CD4-positive, CD25-positive, alpha-beta regulatory T cell (primary cell): ENCODE measurements at regions not wholly inside any gene's neighbourhood (a gene's known extent, or its start where the extent isn't known, plus 50 kb on each side); places are given as distances from the start of the nearest gene placed in this dataset.

ENCODE experiments used
- ATAC-seq, 2 donors: fragments of 150-1000 bp; cut with Tn5 transposase; one replicate each; pipeline ENCODE4 v1.10.0; 2021; ENCODE audit warnings: low read depth in 2 of 2, moderate number of reproducible peaks in 2 of 2, moderate library complexity in 1 of 2
- DNase-seq, 3 donors: peaks; one replicate each; pipeline versions ENCODE4 v3.0.0 to v3.0.0-alpha.2; 2012 to 2022; ENCODE audit warnings: mixed read lengths in 1 of 3
- H3K27ac ChIP-seq: one replicate; pipeline ENCODE4 v1.7.0; 2013; ENCODE audit warnings: mild to moderate bottlenecking, low read length; ENCODE audit not compliant: insufficient read depth, poor library complexity, severe bottlenecking
- H3K27me3 ChIP-seq: one replicate; pipeline ENCODE4 v1.7.0; 2013; ENCODE audit warnings: low read length; ENCODE audit not compliant: control insufficient read depth, insufficient read depth
- H3K36me3 ChIP-seq: one replicate; pipeline ENCODE4 v1.7.0; 2013; ENCODE audit warnings: mild to moderate bottlenecking, low read length, moderate library complexity; ENCODE audit not compliant: control insufficient read depth, insufficient read depth
- H3K4me1 ChIP-seq: 2 replicates; pipeline ENCODE4 v1.7.0; 2013; ENCODE audit warnings: mild to moderate bottlenecking, low read length; ENCODE audit not compliant: insufficient read depth, control insufficient read depth, poor library complexity, severe bottlenecking
- H3K4me3 ChIP-seq: one replicate; pipeline ENCODE4 v1.7.0; 2013; ENCODE audit warnings: low read depth, mild to moderate bottlenecking, low read length, moderate library complexity
- H3K9me3 ChIP-seq, 2 experiments: 1 replicate in 1 of 2; 2 replicates in 1 of 2; pipeline ENCODE4 v1.7.0; 2013; ENCODE audit warnings: low read length in 2 of 2, mild to moderate bottlenecking in 1 of 2, moderate library complexity in 1 of 2; ENCODE audit not compliant: control insufficient read depth in 2 of 2
- H3K27ac Mint-ChIP-seq, 3 donors: one replicate each; pipeline ENCODE4 v1.8.0; 2020 to 2022; ENCODE audit warnings: mild to moderate bottlenecking in 3 of 3, mixed read lengths in 3 of 3, moderate library complexity in 2 of 3
- H3K27me3 Mint-ChIP-seq: one replicate; pipeline ENCODE4 v1.8.0; 2022; ENCODE audit warnings: mild to moderate bottlenecking, mixed read lengths
- H3K36me3 Mint-ChIP-seq: one replicate; pipeline ENCODE4 v1.8.0; 2020; ENCODE audit warnings: mixed read lengths
- H3K4me1 Mint-ChIP-seq, 4 donors: one replicate each; pipeline ENCODE4 v1.8.0; 2020 to 2022; ENCODE audit warnings: mixed read lengths in 4 of 4, mild to moderate bottlenecking in 1 of 4
- H3K4me3 Mint-ChIP-seq, 4 donors: one replicate each; pipeline ENCODE4 v1.8.0; 2020 to 2022; ENCODE audit warnings: mild to moderate bottlenecking in 4 of 4, mixed read lengths in 4 of 4, moderate library complexity in 3 of 4
- H3K9me3 Mint-ChIP-seq, 7 donors: one replicate each; pipeline ENCODE4 v1.8.0; 2020 to 2022; ENCODE audit warnings: mixed read lengths in 7 of 7, mild to moderate bottlenecking in 3 of 7, moderate library complexity in 2 of 7

DNA sequence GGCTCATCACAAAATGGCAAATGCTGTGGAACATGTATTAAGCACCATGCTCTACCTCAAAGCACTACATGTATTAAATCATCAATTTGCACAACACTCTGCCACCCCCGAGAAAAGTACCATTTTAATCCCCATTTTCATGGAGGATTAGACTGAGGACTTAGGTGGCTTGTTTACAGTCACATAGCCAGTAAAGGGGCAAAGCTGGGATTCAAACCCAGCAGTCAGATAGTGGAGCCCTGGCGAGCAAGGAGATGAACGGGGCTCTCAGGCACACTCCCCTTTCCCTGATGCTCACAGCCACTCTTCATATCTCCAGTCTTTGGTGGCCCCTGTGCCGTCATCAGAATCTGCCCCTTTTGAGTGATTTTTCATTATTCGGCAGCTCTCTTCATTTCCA is 262.9 kb downstream of the DIRAS2 start:
- ATAC-seq (no peak), DNase-seq (no peak)
- Mint-ChIP-seq H3K27me3 (peaks cover 10% of the 10 kb centered on the region), H3K36me3 (no peaks in the 10 kb centered on the region), H3K9me3 (peaks cover 0 to 2% (median 0%) of the 10 kb centered on the region in 7 donors), H3K4me3 (no peak overlapping the region), H3K27ac (peak overlapping the region in 1 of 3 donors; percentile 30), H3K4me1 (no peaks in the 10 kb centered on the region)
- Histone ChIP-seq H3K27ac (no peak overlapping the region), H3K36me3 (no peaks in the 10 kb centered on the region), H3K4me3 (no peak overlapping the region), H3K27me3 (no peaks in the 10 kb centered on the region), H3K4me1 (no peaks in the 10 kb centered on the region), H3K9me3 (no peaks in the 10 kb centered on the region)

DNA sequence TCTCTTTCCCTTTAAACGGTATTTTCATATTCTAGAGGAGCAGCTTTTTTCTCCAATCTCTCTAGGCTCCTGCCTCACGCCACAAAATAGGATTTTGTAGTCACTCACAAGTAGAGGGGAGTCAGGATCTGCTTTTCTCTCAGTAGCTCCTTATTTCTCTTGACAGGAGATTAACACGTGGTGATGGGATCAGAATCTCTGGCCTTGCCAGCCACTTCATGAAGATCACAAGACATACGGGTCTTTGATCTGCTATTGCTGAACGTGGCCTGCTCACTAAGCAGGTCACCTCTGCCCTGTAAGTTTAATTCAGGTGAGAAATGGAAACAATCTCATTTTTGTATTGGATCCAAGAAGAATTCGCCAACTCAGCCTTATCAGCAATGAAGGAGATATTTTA is 257.5 kb downstream of the DIRAS2 start:
- H3K27me3 Mint-ChIP-seq = peaks cover 4% of the 10 kb centered on the region
- no peak for ATAC-seq
- Histone ChIP-seq H3K4me1 (no peaks in the 10 kb centered on the region), H3K27me3 (no peaks in the 10 kb centered on the region), H3K36me3 (no peaks in the 10 kb centered on the region), H3K27ac (no peak overlapping the region), H3K9me3 (no peaks in the 10 kb centered on the region), H3K4me3 (no peak overlapping the region)
- no peak overlapping the region for H3K4me3 Mint-ChIP-seq
- no peaks in the 10 kb centered on the region for H3K36me3 Mint-ChIP-seq
- peaks cover 0 to 2% (median 0%) of the 10 kb centered on the region in 7 donors for H3K9me3 Mint-ChIP-seq
- no peaks in the 10 kb centered on the region for H3K4me1 Mint-ChIP-seq
- no peak for DNase-seq
- no peak overlapping the region for H3K27ac Mint-ChIP-seq

DNA sequence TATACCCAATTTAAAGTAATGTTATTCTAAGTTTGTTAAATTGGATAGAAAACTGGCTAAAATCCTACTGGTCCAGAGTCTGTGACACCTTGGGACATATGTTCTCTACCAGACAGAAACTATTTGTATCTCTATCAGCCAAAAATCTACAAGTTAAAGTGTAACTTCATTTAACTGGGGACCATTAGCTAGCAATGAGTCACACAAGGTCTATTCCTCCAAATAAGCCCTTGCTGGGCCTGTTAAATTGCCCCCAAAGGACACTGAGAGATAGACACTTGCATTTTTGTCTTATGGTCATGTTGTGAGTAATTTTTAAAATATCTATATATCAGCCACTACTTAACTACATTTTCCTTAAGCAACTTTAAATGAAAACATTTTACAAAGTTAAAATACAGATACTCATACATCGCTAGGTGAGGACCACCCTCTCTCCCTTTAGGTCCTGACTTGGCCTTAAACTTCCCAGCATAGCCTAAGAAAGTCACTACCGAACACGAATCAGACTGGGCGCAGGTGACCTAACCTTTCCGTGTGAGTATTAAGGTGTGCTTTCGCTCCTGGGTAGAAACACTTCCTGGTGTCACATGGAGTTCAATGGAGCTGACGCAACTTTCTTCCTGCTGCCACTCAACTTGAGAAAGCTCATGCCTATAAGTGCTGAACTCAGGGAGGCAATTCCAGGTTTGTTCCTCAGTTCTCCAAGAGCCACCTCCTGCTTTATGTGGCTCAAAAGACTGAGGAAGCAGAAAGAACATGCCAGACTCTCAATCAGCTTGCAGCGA is 249.1 kb downstream of the DIRAS2 start:
- Mint-ChIP-seq H3K9me3 (peaks cover 0 to 2% (median 0%) of the 10 kb centered on the region in 7 donors), H3K4me1 (no peaks in the 10 kb centered on the region), H3K27ac (no peak overlapping the region), H3K36me3 (no peaks in the 10 kb centered on the region), H3K27me3 (no peaks in the 10 kb centered on the region), H3K4me3 (no peak overlapping the region)
- DNase-seq = no peak
- no peak overlapping the region for H3K27ac ChIP-seq
- no peaks in the 10 kb centered on the region for H3K4me1 ChIP-seq
- H3K9me3 ChIP-seq = no peaks in the 10 kb centered on the region
- H3K36me3 ChIP-seq = no peaks in the 10 kb centered on the region
- H3K4me3 ChIP-seq = no peak overlapping the region
- no peaks in the 10 kb centered on the region for H3K27me3 ChIP-seq
- no peak for ATAC-seq

DNA sequence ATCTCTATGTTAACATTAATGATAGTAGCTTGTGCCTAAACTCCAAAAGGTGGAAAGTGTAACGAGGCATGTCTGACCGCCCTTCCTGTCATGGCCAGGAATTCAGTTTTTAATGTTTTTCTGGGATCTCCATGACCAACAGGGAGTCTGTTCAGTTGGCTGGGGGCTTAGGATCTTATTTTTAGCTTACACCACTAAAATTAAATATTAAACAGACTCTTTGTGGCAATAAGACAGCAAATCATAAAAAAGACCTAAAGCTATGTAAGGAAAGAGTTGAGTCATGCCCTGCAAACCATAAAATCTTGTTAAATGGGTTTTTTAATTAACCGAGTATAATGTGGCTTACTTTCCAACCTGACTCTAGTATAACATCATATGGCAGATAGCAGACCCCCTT is 247.8 kb downstream of the DIRAS2 start:
- Histone ChIP-seq H3K27ac (no peak overlapping the region), H3K4me1 (no peaks in the 10 kb centered on the region), H3K4me3 (no peak overlapping the region), H3K9me3 (no peaks in the 10 kb centered on the region), H3K27me3 (no peaks in the 10 kb centered on the region), H3K36me3 (no peaks in the 10 kb centered on the region)
- ATAC-seq (no peak), DNase-seq (no peak)
- Mint-ChIP-seq H3K27ac (no peak overlapping the region), H3K36me3 (no peaks in the 10 kb centered on the region), H3K4me1 (no peaks in the 10 kb centered on the region), H3K4me3 (no peak overlapping the region), H3K27me3 (no peaks in the 10 kb centered on the region), H3K9me3 (peaks cover 0 to 2% (median 0%) of the 10 kb centered on the region in 7 donors)

DNA sequence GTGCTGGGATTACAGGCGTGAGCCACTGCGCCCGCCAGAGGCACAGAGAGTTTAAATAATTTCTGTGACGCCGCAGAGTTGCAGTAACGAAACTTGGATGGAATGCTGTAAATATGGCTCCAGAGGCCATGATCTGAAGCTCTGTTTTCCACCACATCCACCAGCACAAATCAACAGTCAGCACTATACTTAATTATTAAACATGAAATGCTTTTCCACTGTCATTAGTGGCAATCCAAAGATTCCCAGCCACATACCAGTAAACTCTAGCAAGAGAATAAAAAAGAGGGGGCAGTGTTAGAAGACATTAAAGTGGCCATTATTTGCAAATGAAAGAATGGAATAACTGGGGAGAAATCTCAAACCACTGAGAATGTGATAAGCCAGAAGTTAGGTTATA is 242.5 kb downstream of the DIRAS2 start:
- DNase-seq (no peak), ATAC-seq (no peak)
- Mint-ChIP-seq H3K36me3 (no peaks in the 10 kb centered on the region), H3K4me3 (no peak overlapping the region), H3K27ac (no peak overlapping the region), H3K9me3 (no peaks in the 10 kb centered on the region), H3K27me3 (no peaks in the 10 kb centered on the region), H3K4me1 (no peaks in the 10 kb centered on the region)
- H3K27ac ChIP-seq = no peak overlapping the region
- H3K27me3 ChIP-seq = no peaks in the 10 kb centered on the region
- H3K4me1 ChIP-seq = no peaks in the 10 kb centered on the region
- H3K9me3 ChIP-seq = no peaks in the 10 kb centered on the region
- no peak overlapping the region for H3K4me3 ChIP-seq
- no peaks in the 10 kb centered on the region for H3K36me3 ChIP-seq

DNA sequence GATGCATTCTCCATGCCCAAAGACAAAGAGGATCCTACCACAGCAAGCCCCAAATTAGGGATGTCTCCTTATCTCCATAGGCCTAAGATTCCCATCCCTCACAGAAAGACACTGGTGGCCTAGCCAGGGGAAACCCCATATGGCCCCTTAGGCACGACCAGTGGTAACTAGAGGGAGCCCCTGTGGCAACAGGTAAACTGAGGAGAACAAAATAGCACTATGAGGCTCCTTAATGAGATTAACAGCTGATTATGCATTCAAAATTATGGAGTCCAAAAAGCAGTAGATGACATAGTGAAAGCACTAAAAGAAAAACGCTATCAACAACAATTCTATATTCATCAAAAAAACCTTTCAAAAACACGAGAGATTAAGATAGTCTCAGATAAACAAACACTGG is 234.0 kb downstream of the DIRAS2 start:
- Histone ChIP-seq H3K4me1 (no peaks in the 10 kb centered on the region), H3K27me3 (no peaks in the 10 kb centered on the region), H3K4me3 (no peak overlapping the region), H3K36me3 (no peaks in the 10 kb centered on the region), H3K27ac (no peak overlapping the region), H3K9me3 (no peaks in the 10 kb centered on the region)
- Mint-ChIP-seq H3K4me3 (no peak overlapping the region), H3K4me1 (no peaks in the 10 kb centered on the region), H3K9me3 (peaks cover 0 to 12% (median 3%) of the 10 kb centered on the region in 7 donors), H3K36me3 (no peaks in the 10 kb centered on the region), H3K27me3 (no peaks in the 10 kb centered on the region), H3K27ac (no peak overlapping the region)
- no peak for ATAC-seq
- DNase-seq = no peak

DNA sequence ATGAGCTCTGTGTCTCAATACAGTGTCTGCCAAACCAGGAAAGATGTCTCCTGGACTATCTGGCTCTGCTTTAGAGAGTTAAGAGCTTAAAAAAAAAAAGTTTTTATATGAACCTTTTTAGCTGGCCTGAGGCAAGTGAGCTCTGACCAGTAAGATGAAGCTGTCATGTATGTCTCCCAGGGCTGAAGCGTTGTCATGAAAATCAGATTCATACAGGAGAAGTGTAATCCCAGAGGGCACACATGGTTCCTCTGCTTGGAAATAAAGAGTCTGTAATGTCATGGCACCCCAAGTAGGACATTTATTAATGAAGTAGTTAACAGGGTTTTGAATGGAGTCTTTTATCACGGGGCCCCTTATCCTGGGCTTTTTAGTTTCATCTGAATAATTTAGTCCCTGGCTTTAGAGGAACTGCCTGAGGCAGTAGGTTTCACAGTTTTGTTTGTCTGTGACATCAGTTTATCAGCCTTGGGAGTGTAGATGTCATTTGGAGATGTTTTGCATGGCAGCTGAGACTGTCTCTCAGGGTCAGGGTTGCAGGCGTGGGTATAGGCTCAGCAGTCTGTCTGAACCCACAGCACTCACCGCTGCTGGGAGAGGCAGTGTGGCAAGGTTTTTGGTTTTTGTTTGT is 223.3 kb downstream of the DIRAS2 start:
- H3K9me3 Mint-ChIP-seq = peaks cover 0 to 3% (median 0%) of the 10 kb centered on the region in 7 donors
- Histone ChIP-seq H3K4me1 (no peaks in the 10 kb centered on the region), H3K36me3 (no peaks in the 10 kb centered on the region), H3K4me3 (no peak overlapping the region), H3K27ac (no peak overlapping the region), H3K9me3 (no peaks in the 10 kb centered on the region), H3K27me3 (no peaks in the 10 kb centered on the region)
- H3K36me3 Mint-ChIP-seq = no peaks in the 10 kb centered on the region
- no peak overlapping the region for H3K27ac Mint-ChIP-seq
- ATAC-seq (no peak), DNase-seq (no peak)
- H3K4me3 Mint-ChIP-seq = no peak overlapping the region
- no peaks in the 10 kb centered on the region for H3K27me3 Mint-ChIP-seq
- H3K4me1 Mint-ChIP-seq = no peaks in the 10 kb centered on the region

DNA sequence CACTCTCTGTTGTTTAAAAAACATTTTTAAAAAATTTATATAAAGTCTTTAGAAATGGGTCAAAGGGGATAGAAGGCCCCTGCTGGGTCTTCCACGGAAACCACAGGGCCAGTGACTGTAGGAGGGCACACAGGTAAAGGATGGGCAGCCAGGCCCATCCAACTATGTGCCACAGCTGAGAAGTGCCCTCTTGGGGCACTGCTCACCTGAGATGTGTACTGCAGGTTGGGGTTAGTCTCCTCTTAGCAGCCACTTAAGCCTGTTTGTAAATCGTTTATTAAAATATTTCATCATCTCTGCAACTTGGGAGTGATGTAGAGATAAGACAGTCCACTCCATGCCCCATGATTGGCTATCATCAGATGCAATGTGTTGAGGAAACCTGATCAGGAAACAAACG is 222.4 kb downstream of the DIRAS2 start:
- Mint-ChIP-seq H3K27ac (no peak overlapping the region), H3K4me1 (no peaks in the 10 kb centered on the region), H3K4me3 (no peak overlapping the region), H3K9me3 (peaks cover 0 to 3% (median 0%) of the 10 kb centered on the region in 7 donors), H3K27me3 (no peaks in the 10 kb centered on the region), H3K36me3 (no peaks in the 10 kb centered on the region)
- H3K36me3 ChIP-seq = no peaks in the 10 kb centered on the region
- H3K4me3 ChIP-seq = no peak overlapping the region
- DNase-seq = no peak
- no peaks in the 10 kb centered on the region for H3K9me3 ChIP-seq
- no peaks in the 10 kb centered on the region for H3K27me3 ChIP-seq
- no peak for ATAC-seq
- no peaks in the 10 kb centered on the region for H3K4me1 ChIP-seq
- no peak overlapping the region for H3K27ac ChIP-seq
